HG03066 (cell line): ENCODE measurements at regions not wholly inside any gene's neighbourhood (a gene's known extent, or its start where the extent isn't known, plus 50 kb on each side); places are given as distances from the start of the nearest gene placed in this dataset.
"Not testable (repeated sequence)": the region's sequence is repeated elsewhere in the genome, so short reads cannot be mapped to it uniquely, and the experiment has no call there.

ENCODE experiments used
- ATAC-seq: cut with Tn5 transposase; IDR thresholded peaks from one replicate; pipeline ENCODE4 v1.9.1; 2021; ENCODE audit warnings: low read depth; ENCODE audit not compliant: unreplicated experiment

DNA sequence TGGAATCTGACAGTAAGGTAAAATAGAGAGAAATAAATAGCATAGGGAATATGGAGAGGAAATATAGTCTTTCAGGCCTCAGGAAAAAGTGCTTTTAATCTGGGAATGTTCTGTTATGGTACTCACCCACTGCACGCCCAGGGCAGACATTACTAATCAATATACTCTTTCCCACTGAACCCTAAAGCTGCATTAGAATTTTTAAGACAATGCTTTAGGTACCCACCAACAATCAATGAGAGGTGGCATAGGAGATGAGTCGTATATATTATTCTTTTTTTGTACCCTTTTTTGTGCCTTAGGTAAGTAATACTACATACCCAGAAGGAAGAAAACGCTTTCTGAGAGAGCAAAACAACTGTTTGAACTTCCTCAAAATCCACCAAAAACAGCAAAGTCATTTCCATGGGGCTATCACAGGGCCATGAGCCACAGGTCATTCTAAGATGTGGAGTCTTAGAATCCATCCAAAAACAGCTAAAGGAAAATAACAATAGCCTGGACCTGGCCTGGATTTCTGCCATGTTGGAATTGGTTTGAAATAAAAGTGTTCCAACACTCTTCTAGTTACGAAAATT is 542.1 kb downstream of the XYLT1 start:
- ATAC-seq: no peak

DNA sequence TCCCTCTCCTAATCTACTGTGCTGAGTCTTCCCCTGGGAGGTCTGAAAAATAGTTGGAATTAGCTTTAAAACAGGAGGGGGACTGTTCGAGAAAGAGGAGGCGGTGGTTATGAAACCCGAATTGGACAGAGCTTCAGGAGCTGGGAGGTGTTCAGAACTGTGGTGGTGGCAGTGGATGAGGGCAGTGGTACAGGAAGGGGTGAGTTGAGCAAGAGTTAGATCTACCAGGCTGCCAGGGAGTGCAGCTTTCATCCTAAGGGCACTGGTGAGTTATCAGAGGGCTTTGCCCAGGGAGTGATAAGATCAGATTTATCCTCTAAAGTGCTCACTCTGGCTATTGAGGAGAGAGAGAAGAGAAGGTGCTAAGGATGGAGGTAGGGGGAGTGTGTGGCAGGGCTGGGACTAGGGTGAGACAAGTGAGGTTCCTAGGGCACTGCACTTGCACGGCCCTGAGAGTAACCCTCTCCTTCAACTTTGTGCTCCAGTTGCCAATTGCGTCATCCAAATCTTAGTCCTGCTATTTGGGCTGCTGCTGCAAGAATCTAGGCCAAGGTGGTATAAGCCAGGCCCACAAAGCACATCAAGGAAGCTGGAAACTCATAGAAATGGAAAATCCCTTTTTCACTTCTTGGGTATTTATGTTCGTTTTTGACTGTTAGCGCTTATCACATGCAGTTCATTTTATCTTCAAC is 540.3 kb downstream of the XYLT1 start:
- ATAC-seq: no peak

DNA sequence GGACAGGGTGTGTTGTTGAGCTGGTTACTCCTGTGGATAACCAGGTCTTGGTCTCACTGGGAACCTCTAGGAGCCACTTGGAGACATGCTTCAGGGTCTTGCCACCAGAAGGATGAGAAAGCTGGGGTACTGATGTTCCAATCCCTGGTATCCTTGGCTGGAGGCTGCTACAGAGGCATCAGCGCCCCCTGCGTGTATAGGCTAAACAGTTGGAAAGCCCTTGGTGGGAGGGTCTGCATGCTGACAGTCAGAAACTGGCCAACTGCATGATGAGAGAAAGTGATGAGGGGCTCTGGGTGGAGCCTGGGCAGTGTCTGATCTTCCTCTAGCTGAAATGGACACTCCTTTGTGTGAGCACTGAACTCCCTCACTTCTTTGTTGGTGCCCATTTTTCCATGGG is 536.9 kb downstream of the XYLT1 start:
- ATAC-seq: no peak

DNA sequence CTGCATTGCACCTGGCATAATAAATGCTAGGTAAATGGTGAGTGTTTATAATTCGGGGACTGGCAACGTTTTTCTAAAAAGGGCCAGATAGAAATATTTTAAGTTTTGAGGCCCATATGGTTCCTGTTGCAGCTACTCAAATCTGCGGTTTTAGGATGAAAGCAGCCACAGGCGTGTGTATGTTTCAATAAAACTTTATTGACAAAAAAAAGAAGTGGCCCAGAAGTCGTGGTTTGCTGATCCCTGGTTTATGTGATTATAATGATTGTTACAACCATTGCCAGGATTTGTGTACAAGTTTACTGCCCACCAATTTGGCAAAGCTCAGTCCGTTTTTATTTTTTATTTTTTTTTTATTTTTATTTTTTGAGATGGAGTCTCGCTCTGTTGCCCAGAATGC is 536.1 kb downstream of the XYLT1 start:
- ATAC-seq: no peak

DNA sequence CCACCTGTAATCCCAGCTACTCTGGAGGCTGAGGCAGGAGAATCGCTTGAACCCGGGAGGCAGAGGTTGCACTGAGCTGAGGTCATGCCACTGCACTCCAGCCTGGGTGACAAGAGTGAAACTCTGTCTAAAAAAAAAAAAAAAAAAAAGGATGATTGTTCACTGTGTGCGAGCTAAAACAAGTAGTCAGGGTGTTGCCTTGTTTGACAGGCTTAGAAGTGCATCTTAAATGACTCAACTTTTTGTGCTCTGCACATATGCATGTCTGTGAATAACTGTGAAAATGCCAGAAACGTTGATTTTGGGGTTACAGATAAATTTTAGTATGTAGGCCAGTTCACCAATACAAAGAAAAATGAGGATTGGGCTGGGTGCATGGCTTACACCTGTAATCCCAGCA is 534.9 kb downstream of the XYLT1 start:
- not testable (repeated sequence) for ATAC-seq

DNA sequence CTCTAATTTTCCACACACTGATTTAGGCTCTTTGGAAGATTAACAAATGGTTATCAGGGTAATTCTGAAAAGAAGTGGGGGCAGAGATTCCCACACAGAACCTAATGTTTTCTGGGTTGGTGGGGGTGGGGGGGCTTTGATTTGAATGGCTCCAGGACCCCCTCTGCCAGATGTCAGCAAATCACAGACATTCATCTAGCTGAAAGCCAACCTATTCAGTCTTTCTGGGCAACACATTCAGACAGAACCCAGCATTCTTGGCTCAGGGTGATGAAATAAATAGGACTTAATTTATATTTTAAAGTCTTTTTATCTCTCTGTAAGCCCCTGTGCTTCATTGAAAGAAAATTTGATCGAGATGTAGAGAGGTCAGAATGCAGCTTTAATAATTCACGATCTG is 533.2 kb downstream of the XYLT1 start:
- no peak for ATAC-seq

DNA sequence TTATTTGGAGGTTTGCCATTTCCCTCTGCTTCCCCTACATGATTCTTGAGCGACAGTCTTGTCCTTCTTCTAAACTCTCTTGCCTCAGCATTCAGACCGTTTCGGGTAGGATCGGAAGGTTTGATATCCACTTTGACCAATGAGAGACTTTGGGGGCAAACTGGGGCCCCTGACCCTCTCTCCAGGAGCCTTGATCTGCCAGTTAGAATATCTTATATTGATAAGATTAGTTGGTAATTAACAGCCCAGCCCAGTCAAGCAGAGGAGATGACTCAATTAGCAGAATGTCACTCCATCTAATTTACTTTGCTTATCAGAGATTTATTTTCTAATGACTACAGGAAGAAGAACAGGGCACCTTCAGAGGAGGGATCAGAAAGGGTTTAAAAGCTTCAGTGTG is 532.8 kb downstream of the XYLT1 start:
- ATAC-seq: no peak

DNA sequence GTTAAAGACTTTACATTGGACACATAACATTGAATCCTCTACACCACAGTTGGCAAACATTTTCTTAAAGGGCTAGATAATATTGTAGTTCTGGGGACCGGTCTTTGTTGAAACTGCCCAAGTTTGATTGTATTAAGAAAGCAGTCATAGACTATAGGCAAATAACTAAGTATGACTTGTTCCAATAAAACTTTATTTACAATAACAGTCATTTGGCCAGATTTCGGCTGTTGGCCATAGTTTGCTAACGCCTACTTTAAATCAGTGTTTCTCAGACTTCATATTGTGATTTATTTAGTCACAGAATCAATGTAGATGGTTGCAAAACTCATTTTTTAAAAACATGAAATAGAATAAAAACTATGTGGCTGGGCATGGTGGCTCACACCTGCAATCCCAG is 531.8 kb downstream of the XYLT1 start:
- ATAC-seq: no peak

DNA sequence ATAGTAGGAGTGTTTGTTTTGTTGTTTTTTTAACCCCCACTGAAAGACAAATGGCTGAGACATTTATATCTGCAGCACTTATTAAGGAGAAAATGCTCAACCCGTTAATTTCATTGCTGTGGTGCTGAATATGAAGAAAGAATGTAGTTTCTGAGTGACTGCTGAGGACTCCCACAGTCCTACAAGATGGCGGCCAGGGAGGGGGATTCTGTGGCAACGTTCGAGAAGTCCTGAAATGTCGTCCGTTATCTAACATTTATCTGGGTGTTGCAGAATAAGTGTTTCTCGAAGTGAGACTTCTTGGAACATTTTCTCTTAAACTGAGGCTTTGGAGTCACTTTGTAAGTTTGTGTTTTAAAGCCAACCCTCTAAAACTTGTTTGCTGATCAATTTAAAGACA is 530.4 kb downstream of the XYLT1 start:
- no peak for ATAC-seq

DNA sequence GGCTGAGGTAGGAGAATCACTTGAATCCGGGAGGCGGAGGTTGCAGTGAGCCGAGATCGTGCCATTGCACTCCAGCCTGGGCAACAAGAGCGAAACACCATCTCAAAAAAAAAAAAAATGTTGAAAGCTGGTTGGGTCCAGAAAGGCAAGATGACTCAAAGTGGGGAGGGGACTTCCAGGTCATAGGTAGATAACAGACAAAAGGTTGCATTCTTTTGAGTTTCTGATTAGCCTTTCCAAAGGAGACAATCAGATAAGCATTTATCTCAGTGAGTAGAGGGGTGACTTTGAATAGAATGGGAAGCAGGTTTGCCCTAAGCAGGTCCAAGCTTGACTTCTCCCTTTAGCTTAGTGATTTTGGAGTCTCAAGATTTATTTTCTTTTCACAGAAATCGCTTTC is 527.9 kb downstream of the XYLT1 start:
- ATAC-seq: not testable (repeated sequence)

DNA sequence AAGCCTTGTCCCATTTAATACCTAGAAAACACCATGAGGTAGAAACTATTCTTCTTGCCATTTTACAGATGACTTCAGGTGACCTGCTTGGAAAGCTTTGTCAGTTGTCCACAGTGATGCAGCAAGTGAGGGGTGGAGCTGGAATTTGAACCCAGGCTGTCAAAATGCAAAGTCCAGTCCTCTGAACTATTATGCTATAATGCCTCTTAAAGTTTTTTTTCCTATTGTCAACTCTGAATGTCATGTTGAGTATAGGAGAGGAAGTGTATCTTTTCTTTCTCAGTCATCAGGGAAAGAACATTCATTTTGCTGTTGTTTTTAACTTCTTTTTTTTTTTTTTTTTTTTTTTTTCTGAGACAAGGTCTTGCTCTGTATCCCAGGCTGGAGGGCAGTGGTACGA is 525.6 kb downstream of the XYLT1 start:
- no peak for ATAC-seq

DNA sequence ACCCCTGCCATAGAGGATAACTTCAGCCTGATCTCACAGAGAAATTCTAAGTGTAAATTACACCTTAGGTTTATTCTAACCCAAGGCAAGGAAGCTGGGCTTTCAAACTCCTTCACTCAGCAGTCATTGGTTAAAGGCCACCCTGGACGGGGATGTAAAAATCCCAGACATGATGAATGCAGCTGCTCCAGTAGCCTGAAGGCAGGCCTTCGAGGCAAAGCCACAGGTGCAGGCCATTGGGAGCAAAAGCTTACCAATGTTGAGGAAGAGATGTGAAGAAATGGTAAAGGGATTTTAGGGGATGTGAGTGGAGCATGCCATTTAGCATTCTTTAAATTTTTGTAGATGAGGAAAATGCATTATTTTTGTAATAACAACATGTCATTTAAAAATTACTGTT is 514.4 kb downstream of the XYLT1 start:
- no peak for ATAC-seq

DNA sequence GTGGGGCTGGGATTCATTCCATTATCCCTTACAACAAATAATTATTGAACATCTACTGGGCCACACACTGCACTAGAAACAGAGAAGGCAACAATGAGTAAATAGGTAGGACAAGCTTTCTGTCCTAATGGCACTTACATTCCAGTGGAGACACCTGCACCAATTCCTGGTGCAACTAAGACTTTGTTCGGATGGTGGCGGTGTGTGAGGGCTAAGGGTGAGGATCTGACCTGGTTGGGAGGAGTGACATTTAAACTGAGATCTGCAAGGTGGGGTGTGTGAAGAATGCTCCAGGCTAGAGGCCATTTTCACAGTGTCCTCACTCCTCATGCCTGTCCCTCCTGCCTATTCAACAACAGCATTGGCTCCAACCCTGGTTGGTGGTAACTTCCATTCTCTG is 510.0 kb downstream of the XYLT1 start:
- no peak for ATAC-seq

DNA sequence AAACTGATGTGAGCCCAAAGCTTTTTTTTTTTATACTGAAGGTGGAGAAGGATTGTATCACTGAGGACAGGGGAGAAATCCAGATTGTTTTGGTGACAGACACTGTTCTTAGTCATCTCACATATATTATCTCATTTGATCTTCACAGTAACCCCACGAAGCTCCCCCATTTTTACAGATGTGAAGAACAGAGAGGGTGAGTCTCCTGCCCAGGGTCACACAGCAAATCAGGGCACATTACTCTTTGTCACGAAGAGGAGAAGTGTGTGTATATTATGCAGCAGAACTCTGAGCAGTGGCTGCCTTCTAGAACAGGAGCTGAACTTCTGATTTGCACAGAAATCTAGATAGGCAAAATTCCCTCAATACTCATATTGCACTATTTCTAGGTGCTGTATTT is 504.3 kb downstream of the XYLT1 start:
- ATAC-seq: no peak

DNA sequence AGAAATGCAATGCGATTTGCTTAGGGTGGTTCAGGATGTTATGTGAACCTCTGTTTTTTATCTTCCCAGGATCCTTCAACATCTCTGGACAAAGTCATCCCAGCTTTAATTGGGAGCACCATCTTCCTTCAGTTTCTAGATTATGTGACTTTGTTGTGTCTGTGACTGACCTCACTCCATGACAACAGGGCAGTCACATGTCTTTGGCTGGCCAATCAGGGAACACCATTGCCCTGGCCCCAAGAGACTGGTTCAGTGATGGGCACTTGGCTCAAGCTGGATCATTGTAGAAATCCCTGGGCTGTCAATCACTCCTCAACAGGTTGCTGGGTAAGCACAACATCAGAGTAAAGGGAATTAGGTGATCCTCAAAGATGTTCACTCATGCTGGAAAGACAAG is 499.7 kb downstream of the XYLT1 start:
- no peak for ATAC-seq

DNA sequence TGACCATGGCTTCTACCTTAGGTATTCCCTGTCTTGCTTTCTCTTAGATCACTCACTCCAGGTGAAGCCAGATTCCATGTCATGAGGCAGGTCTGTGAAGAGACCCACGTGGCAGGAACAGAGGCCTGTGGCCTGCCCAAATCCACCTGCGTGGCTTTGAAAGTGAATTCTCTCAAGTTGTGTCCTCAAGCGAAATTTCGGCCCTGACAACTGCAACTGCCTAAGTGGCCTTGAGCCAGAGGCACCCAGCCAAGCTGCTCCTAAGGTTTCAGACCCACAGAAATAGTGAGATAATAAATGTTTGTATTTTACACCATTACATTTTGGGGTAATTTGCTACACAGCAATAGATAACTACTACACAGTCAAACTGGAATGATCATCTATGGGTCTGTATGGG is 497.9 kb downstream of the XYLT1 start:
- no peak for ATAC-seq

DNA sequence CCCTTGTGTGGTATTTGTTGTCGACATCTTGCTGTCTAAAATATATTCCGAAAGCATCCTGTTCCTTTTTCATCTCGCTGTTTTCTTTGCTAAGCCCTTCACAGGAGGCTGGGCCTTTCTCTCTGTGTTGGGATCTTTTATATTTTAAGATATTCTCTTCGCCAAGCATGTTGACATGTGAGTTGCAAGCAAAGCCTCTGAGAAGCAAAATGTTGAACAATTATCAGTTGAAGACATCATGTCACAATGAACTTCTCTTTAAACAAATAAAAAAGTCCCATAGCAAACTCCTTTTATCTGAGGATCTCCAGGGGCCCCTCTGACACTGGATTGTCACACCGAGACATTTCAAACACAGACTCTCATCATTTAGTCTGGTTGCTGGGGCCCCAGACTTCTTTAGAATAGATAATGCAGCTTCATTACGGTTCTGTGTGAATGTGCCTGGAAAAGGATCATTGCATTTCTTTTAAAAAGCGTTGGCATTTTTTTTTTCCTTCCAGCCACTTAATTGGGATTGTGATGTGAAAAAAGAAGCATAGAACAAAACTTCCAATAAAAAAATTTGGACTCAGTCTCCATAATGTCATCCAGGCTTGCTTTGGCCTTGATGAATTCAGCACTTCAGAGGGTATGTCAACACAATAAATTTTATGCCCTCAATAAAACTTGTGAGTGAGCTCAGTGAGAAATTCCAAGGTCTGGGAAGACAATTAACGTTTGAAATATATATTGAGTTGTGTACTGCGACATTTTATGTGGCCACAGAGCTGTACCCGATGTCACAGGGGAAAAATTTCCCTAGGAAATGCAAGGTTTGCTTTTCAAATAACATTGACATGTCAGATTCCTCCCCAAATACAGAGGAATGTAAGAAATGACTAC is 496.8 kb downstream of the XYLT1 start:
- no peak for ATAC-seq

DNA sequence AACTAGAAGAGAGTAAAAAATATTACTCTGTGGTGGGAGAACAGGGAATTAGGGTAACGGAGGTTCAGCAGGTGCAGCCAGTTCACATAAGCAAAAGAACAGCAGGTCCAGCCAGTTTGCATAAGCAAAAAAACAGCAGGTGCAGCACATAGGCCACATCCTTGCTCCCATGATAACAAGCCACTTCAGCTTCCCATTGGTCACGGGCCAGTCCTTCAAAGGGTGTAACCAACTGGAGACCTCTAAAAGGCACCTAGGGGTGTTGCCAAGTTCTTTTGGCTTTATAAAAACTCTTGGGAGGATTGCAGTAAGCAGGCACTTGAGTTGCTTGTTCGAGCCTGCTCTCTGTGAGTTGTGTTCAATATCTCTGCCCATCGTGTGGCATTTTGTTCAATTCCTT is 488.1 kb downstream of the XYLT1 start:
- no peak for ATAC-seq

DNA sequence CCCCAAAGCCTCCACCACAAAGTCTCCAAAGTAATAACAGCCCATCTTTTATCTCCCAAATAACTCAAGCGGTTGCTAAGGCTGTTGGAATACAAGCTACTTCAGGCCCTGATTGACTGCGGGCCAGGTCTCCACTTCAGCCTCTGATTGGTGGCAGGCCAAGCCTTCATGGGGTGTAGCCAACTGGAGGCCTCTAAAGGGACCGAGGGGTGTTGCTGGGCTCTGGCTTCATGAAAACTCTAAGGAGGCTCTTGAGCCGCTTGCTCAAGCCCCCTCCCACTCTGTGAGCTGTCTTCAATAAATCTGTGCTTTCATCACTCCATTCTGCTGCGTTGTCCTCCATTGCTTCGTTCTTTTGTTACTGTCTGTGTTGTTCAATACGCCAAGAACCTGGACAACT is 487.2 kb downstream of the XYLT1 start:
- ATAC-seq: no peak

DNA sequence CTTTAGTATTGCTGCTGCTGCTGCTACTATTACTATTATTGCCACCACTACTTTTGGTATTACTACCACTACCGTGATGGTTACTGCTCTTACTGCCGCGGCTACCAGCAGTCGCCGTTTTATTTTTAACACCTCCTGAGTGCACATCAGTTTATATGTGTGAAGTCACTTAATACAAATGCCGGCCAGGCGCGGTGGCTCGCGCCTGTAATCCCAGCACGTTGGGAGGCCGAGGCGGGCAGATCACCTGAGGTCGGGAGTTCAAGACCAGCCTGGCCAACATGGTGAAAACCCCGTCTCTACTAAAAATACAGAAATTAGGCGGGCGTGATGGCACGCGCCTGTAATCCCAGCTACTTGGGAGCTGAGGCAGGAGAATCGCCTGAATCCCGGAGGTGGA is 486.7 kb downstream of the XYLT1 start:
- ATAC-seq: not testable (repeated sequence)

DNA sequence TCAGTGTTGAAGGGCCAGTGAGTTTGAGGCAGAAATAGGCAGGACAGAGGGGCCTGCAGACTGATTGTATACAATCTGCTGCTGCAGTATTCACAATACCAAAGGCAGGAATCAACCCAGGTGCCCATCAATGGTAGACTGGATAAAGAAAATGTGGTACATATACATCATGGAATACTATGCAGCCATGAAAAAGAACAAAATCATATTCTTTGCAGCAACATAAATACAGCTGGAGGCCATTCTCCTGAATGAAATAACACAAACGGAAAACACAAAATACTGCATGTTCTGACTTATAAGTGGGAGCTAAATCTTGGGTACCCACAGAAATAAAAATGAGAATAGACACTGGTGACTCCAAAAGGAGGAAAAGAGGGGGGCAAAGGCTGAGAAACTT is 485.1 kb downstream of the XYLT1 start:
- no peak for ATAC-seq

DNA sequence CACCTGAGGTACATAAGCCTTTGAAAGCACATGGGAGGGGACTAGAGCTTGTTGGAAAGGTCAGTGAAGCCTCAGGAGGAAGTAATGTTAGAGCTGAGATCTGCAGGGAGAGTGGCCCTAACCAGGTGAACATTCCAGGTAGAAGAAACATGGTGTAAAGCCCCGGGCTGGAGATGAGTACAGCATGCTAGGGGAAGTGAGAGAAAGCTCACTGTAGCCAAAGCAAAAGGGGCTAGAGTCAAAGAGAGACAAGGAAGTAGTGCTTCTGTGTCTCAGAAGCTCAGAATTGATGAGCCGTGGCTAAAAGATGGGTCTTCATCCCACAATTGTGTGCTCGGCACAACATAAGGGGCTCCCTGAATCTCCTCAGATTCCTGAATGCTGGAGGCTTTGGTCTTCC is 481.8 kb downstream of the XYLT1 start:
- ATAC-seq: no peak
